HL-60 (cell line): ENCODE measurements at regions not wholly inside any gene's neighbourhood (a gene's known extent, or its start where the extent isn't known, plus 50 kb on each side); places are given as distances from the start of the nearest gene placed in this dataset.

Experiments
- DNase-seq, 2 experiments: peaks; one replicate each; pipeline ENCODE4 v3.0.0-alpha.2; 2010 to 2020; ENCODE audit warnings: low read depth in 1 of 2, low spot score in 1 of 2
- H3K27ac ChIP-seq: fragments of 250-450 bp; sonication (Bioruptor Pico); replicated peaks from 2 replicates; pipeline ENCODE4 v1.5.1; 2020; ENCODE audit warnings: mild to moderate bottlenecking, moderate library complexity
- H3K27me3 ChIP-seq: fragments of 250-450 bp; sonication (Bioruptor Pico); 2 replicates; pipeline ENCODE4 v1.5.1; 2021; ENCODE audit warnings: mild to moderate bottlenecking, moderate library complexity; ENCODE audit not compliant: insufficient read depth, poor library complexity, severe bottlenecking
- H3K4me3 ChIP-seq: replicated peaks from 2 replicates; pipeline ENCODE4 v1.5.1; 2011; ENCODE audit warnings: mild to moderate bottlenecking, control low read depth, low read length; ENCODE audit not compliant: insufficient read depth
- GABPA ChIP-seq: IDR thresholded peaks from 2 replicates; pipeline ENCODE4 v1.6.1; 2012; ENCODE audit warnings: low read depth
- POLR2AphosphoS5 ChIP-seq: IDR thresholded peaks from 2 replicates; pipeline ENCODE4 v1.6.1; 2012; ENCODE audit warnings: low read depth
- SPI1 ChIP-seq: IDR thresholded peaks from 2 replicates; pipeline ENCODE4 v1.6.1; 2012; ENCODE audit warnings: low read depth, mild to moderate bottlenecking, borderline replicate concordance
- TF ChIP-seq, protein P1 (sequence below): IDR thresholded peaks from 2 replicates; pipeline ENCODE4 v1.6.1; 2012; ENCODE audit warnings: low read depth; ENCODE audit not compliant: insufficient replicate concordance
- TF ChIP-seq, protein P2 (sequence below): IDR thresholded peaks from one replicate; pipeline ENCODE4 v1.5.1; 2011; ENCODE audit warnings: low read length, control low read depth, inconsistent platforms; ENCODE audit not compliant: insufficient read depth

DNA sequence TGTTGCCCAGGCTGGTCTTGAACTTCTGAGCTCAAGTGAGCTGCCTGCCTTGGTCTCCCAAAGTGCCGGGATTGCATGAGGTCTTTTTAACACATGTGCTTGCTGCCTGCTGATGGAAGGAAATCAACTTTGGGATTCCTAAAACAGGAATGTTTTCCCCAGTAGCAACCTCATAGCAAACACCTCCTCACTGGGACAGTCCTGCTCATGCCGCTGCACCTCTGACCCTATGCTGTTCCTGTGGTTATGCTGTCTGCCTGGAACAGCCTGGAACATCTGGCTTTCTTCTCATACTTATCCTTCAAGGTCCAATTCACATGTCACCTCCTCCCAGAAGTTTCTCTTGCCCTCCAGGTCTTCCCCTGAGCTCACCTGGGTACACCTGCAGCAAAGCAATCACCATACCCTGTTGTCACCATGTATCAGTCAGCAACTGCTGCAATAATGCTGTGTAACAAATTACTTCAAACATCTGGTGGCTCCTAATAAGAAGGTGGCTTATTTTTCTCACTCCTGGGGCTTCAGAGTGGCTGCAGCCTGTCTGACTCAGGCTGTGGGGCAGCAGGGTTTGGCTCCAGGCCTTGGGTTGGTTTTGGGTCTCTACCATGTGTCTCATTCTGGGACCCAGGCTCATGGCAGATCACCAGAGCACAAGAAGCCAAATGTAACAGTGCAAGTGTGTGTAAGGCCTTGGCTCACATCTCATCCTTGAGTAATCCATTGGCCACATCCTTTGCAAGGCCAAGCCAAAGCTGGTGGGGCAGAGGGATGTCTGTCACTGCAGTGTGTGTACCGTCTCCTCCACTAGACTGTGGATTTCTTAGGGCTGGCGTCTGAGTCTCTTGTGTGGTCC, 59.4 kb upstream of the SORCS2 start:
- no peak for DNase-seq
- no peaks in the 10 kb centered on the region for H3K27me3 ChIP-seq
- TF ChIP-seq POLR2AphosphoS5 = no peak

DNA sequence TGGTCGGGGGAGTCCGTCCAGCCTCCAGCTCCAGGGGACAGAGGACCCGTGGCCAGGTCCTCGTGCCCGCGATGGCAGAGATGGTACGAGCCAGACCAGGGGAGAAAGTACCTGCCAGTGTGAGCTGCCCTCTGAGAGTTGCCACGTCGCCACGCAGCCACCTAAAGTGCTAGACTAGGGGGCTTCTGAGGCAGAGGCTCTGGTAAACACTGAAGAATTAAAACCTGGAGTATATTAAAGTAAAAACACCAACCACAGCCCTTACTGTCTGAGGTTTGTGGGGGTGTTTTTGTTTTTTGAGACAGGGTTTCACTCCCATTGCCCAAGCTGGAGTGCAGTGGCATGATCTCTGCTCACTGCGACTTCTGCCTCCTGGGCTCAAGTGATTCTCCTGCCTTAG, 60.1 kb upstream of the SORCS2 start:
- H3K4me3 ChIP-seq = no peak overlapping the region
- TF ChIP-seq SPI1 (no peak), GABPA (no peak), POLR2AphosphoS5 (no peak)
- TF ChIP-seq, protein P1, sequence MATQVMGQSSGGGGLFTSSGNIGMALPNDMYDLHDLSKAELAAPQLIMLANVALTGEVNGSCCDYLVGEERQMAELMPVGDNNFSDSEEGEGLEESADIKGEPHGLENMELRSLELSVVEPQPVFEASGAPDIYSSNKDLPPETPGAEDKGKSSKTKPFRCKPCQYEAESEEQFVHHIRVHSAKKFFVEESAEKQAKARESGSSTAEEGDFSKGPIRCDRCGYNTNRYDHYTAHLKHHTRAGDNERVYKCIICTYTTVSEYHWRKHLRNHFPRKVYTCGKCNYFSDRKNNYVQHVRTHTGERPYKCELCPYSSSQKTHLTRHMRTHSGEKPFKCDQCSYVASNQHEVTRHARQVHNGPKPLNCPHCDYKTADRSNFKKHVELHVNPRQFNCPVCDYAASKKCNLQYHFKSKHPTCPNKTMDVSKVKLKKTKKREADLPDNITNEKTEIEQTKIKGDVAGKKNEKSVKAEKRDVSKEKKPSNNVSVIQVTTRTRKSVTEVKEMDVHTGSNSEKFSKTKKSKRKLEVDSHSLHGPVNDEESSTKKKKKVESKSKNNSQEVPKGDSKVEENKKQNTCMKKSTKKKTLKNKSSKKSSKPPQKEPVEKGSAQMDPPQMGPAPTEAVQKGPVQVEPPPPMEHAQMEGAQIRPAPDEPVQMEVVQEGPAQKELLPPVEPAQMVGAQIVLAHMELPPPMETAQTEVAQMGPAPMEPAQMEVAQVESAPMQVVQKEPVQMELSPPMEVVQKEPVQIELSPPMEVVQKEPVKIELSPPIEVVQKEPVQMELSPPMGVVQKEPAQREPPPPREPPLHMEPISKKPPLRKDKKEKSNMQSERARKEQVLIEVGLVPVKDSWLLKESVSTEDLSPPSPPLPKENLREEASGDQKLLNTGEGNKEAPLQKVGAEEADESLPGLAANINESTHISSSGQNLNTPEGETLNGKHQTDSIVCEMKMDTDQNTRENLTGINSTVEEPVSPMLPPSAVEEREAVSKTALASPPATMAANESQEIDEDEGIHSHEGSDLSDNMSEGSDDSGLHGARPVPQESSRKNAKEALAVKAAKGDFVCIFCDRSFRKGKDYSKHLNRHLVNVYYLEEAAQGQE = no peak
- TF ChIP-seq, protein P2, sequence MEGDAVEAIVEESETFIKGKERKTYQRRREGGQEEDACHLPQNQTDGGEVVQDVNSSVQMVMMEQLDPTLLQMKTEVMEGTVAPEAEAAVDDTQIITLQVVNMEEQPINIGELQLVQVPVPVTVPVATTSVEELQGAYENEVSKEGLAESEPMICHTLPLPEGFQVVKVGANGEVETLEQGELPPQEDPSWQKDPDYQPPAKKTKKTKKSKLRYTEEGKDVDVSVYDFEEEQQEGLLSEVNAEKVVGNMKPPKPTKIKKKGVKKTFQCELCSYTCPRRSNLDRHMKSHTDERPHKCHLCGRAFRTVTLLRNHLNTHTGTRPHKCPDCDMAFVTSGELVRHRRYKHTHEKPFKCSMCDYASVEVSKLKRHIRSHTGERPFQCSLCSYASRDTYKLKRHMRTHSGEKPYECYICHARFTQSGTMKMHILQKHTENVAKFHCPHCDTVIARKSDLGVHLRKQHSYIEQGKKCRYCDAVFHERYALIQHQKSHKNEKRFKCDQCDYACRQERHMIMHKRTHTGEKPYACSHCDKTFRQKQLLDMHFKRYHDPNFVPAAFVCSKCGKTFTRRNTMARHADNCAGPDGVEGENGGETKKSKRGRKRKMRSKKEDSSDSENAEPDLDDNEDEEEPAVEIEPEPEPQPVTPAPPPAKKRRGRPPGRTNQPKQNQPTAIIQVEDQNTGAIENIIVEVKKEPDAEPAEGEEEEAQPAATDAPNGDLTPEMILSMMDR = no peak

More for the DNA sequence above, 59.4 kb upstream of the SORCS2 start:
- H3K4me3 ChIP-seq = no peak overlapping the region
- no peak overlapping the region for H3K27ac ChIP-seq

GRCh38 chr4:7131498-7132031, 60.8 kb upstream of the SORCS2 start:
- H3K27ac ChIP-seq = no peak overlapping the region
- no peak for DNase-seq
- no peak overlapping the region for H3K4me3 ChIP-seq
- no peaks in the 10 kb centered on the region for H3K27me3 ChIP-seq
- TF ChIP-seq GABPA = no peak
- no peak for TF ChIP-seq POLR2AphosphoS5
- TF ChIP-seq, protein P2 = no peak
- TF ChIP-seq, protein P1 = no peak
- no peak for TF ChIP-seq SPI1

More for the DNA sequence above, 60.1 kb upstream of the SORCS2 start:
- no peak for DNase-seq
- no peak overlapping the region for H3K27ac ChIP-seq
- H3K27me3 ChIP-seq = no peaks in the 10 kb centered on the region

DNA sequence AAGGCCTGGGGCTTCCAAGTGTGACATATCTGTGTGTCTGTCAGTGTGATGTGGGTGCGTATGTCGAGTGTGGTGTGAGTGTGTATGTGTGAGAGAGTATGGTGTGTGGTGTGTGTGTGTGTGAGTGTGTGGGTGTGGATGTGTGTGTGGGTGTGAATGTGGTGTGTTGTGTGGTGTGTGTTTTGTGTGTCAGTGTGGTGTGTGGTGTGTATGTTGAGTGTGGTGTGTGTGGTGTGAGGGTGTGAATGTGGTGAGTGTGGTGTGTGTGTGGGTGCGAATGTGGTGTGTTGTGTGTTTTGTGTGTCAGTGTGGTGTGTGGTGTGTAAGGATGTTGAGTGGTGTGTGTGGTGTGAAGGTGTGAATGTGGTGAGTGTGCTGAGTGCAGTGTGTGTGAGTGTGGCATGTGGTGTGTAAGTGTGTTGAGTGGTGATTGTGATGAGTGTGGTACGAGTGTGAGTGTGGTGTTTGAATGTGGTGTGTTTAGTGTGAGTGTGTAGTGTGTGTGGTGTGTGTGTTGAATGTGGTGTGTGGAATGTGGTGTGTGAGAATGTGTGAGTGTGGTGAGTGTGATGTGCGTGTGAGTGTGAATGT, 61.6 kb upstream of the SORCS2 start:
- Histone ChIP-seq H3K27me3 (no peaks in the 10 kb centered on the region), H3K27ac (no peak overlapping the region), H3K4me3 (no peak overlapping the region)
- no peak for TF ChIP-seq POLR2AphosphoS5
- TF ChIP-seq SPI1 = no peak
- no peak for TF ChIP-seq GABPA
- TF ChIP-seq, protein P2 = no peak
- TF ChIP-seq, protein P1 = no peak
- no peak for DNase-seq
